Effector memory CD8-positive, alpha-beta T cell (primary cell): ENCODE measurements at regions not wholly inside any gene's neighbourhood (a gene's known extent, or its start where the extent isn't known, plus 50 kb on each side); places are given as distances from the start of the nearest gene placed in this dataset.
"Not testable (repeated sequence)": the region's sequence is repeated elsewhere in the genome, so short reads cannot be mapped to it uniquely, and the experiment has no call there.

Source experiments
- ATAC-seq: fragments of 150-1000 bp; cut with Tn5 transposase; replicated peaks from 2 replicates; pipeline ENCODE4 v1.10.0; 2021; ENCODE audit warnings: mild to moderate bottlenecking, moderate library complexity
- DNase-seq, 3 experiments: peaks; one replicate each; pipeline ENCODE4 v3.0.0; 2021
- H3K27ac Mint-ChIP-seq, 2 donors: one replicate each; pipeline ENCODE4 v1.8.0; 2022; ENCODE audit warnings: mild to moderate bottlenecking in 2 of 2, mixed read lengths in 2 of 2, moderate library complexity in 2 of 2
- H3K27me3 Mint-ChIP-seq, 2 donors: one replicate each; pipeline ENCODE4 v1.8.0; 2022; ENCODE audit warnings: mixed read lengths in 2 of 2
- H3K36me3 Mint-ChIP-seq: one replicate; pipeline ENCODE4 v1.8.0; 2022; ENCODE audit warnings: mild to moderate bottlenecking, moderate library complexity, mixed read lengths; ENCODE audit not compliant: insufficient read depth
- H3K4me1 Mint-ChIP-seq, 2 donors: one replicate each; pipeline ENCODE4 v1.8.0; 2022; ENCODE audit warnings: low read depth in 2 of 2, mixed read lengths in 2 of 2
- H3K4me3 Mint-ChIP-seq, 2 donors: one replicate each; pipeline ENCODE4 v1.8.0; 2022; ENCODE audit warnings: mild to moderate bottlenecking in 2 of 2, mixed read lengths in 2 of 2, moderate library complexity in 2 of 2
- H3K9me3 Mint-ChIP-seq, 2 donors: one replicate each; pipeline ENCODE4 v1.8.0; 2022; ENCODE audit warnings: mixed read lengths in 2 of 2

GRCh38 chr15:53210653-53211052, 420.5 kb upstream of the ONECUT1 start:
- H3K4me1 Mint-ChIP-seq, result no peaks in the 10 kb centered on the region
- DNase-seq, result no peak
- H3K4me3 Mint-ChIP-seq, result no peak overlapping the region
- no peak for ATAC-seq
- no peaks in the 10 kb centered on the region for H3K36me3 Mint-ChIP-seq
- H3K9me3 Mint-ChIP-seq, result peaks cover 0 to 3% of the 10 kb centered on the region in 2 donors
- no peaks in the 10 kb centered on the region for H3K27me3 Mint-ChIP-seq
- no peak overlapping the region for H3K27ac Mint-ChIP-seq

DNA sequence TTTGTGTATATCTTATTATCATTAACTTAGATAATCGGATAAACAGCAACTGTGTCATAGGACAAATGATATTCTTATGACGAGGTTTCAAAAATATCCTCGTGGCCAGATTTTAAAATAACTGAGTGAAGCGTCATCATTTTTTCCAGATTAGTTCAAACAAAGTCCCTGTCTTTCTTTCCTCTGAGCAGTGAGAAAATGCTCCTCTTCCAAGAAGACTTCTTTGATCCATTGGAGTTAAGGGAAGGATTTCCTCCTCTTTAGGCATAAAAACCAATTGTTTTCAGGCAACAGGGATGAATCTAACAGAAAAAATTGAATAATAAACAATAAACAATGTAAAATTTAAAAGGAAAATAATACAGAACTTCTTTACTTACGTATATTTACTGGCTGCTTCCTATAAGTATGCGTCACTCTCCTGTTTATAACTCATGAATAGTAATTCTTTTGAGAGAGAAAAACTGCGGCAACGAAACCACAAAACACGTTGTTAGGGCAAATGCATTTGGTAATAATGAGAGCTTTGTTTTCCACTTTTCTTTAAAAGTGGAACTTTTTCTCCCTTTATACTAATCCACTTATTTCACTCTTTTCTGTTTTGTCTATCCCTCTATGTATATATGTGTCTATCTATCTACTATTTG, 419.4 kb upstream of the ONECUT1 start:
- H3K4me1 Mint-ChIP-seq, result no peaks in the 10 kb centered on the region
- DNase-seq, result no peak
- no peaks in the 10 kb centered on the region for H3K27me3 Mint-ChIP-seq
- no peak overlapping the region for H3K27ac Mint-ChIP-seq
- no peak overlapping the region for H3K4me3 Mint-ChIP-seq
- peaks cover 0 to 4% of the 10 kb centered on the region in 2 donors for H3K9me3 Mint-ChIP-seq
- H3K36me3 Mint-ChIP-seq, result no peaks in the 10 kb centered on the region
- no peak for ATAC-seq

DNA sequence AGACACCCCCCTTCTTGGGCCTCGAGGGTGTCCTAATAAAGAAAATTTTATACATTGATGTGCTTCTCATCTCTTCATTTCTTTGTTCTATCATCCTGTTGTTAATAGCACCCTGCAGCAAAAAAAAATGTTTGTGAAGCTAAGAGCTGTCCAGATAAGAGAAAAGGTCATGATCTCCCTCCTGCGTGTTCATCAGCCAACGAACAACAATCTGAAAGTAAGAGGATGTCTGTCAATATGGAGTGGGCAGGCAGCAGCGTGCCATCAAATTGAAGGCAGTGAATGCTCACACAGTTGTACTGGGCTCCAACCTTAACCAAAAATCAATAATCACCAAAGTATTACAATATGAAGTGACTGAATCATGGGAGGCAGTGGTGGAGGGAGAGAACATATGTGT, 418.6 kb upstream of the ONECUT1 start:
- Mint-ChIP-seq H3K36me3 (no peaks in the 10 kb centered on the region), H3K4me1 (no peaks in the 10 kb centered on the region), H3K9me3 (peaks cover 4 to 7% of the 10 kb centered on the region in 2 donors), H3K27ac (no peak overlapping the region), H3K4me3 (no peak overlapping the region), H3K27me3 (peaks cover 0 to 6% of the 10 kb centered on the region in 2 donors)
- DNase-seq, result no peak
- no peak for ATAC-seq

- no peak overlapping the region for H3K27ac Mint-ChIP-seq
- no peak for DNase-seq
- no peaks in the 10 kb centered on the region for H3K4me1 Mint-ChIP-seq
These were observed 413.3 kb upstream of the ONECUT1 start for GRCh38 chr15:53203454-53203853.

GRCh38 chr15:53202876-53203275, 412.7 kb upstream of the ONECUT1 start:
- H3K27ac Mint-ChIP-seq, result no peak overlapping the region
- H3K36me3 Mint-ChIP-seq, result no peaks in the 10 kb centered on the region
- no peaks in the 10 kb centered on the region for H3K4me1 Mint-ChIP-seq
- no peak overlapping the region for H3K4me3 Mint-ChIP-seq
- ATAC-seq (no peak), DNase-seq (no peak)
- H3K9me3 Mint-ChIP-seq, result peaks cover 4 to 7% of the 10 kb centered on the region in 2 donors
- peaks cover 7 to 16% of the 10 kb centered on the region in 2 donors for H3K27me3 Mint-ChIP-seq

More at GRCh38 chr15:53203454-53203853, 413.3 kb upstream of the ONECUT1 start:
- no peaks in the 10 kb centered on the region for H3K36me3 Mint-ChIP-seq
- no peak overlapping the region for H3K4me3 Mint-ChIP-seq
- H3K9me3 Mint-ChIP-seq, result peaks cover 4 to 7% of the 10 kb centered on the region in 2 donors
- H3K27me3 Mint-ChIP-seq, result peaks cover 7 to 10% of the 10 kb centered on the region in 2 donors
- ATAC-seq, result no peak

- Mint-ChIP-seq H3K4me1 (peaks cover 0 to 3% of the 10 kb centered on the region in 2 donors), H3K4me3 (no peak overlapping the region), H3K36me3 (no peaks in the 10 kb centered on the region), H3K27ac (no peak overlapping the region), H3K9me3 (peaks cover 3 to 4% of the 10 kb centered on the region in 2 donors), H3K27me3 (peaks cover 0 to 29% of the 10 kb centered on the region in 2 donors)
- DNase-seq (no peak), ATAC-seq (no peak)
These were observed 407.3 kb upstream of the ONECUT1 start for GRCh38 chr15:53197426-53197839.

DNA sequence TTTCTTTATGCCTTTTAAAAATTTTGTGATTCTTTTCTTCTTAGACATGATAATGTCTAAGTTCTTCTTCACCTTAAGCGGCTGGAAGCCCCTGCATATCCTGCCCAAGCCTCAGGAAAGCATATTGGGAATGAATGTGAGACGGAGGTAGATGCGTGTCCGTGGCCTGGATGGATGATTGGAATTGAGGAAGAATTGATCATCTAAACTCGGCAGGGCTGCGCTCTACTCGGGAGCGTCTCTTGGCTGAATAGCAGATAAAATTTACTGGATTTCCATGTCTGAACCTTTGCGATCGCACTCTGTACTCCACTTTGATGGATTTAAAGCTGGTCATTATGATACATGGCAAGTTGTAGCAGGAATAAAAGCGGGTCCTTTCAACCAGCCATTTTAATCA, 406.7 kb upstream of the ONECUT1 start:
- no peak for DNase-seq
- Mint-ChIP-seq H3K27me3 (peaks cover 0 to 29% of the 10 kb centered on the region in 2 donors), H3K4me3 (no peak overlapping the region), H3K27ac (no peak overlapping the region), H3K9me3 (peaks cover 4 to 8% of the 10 kb centered on the region in 2 donors), H3K36me3 (no peaks in the 10 kb centered on the region), H3K4me1 (peaks cover 0 to 3% of the 10 kb centered on the region in 2 donors)
- ATAC-seq, result no peak

GRCh38 chr15:53196242-53196641, 406.1 kb upstream of the ONECUT1 start:
- Mint-ChIP-seq H3K36me3 (no peaks in the 10 kb centered on the region), H3K27me3 (peaks cover 0 to 29% of the 10 kb centered on the region in 2 donors), H3K9me3 (peaks cover 4 to 8% of the 10 kb centered on the region in 2 donors), H3K4me3 (no peak overlapping the region), H3K4me1 (peaks cover 0 to 3% of the 10 kb centered on the region in 2 donors), H3K27ac (no peak overlapping the region)
- DNase-seq (no peak), ATAC-seq (no peak)

- no peak for DNase-seq
- Mint-ChIP-seq H3K36me3 (no peaks in the 10 kb centered on the region), H3K4me3 (no peak overlapping the region), H3K27ac (no peak overlapping the region), H3K9me3 (peaks cover 6 to 13% of the 10 kb centered on the region in 2 donors), H3K4me1 (peaks cover 0 to 3% of the 10 kb centered on the region in 2 donors), H3K27me3 (peaks cover 0 to 16% of the 10 kb centered on the region in 2 donors)
- no peak for ATAC-seq
These were observed 403.0 kb upstream of the ONECUT1 start for GRCh38 chr15:53193149-53193548.

DNA sequence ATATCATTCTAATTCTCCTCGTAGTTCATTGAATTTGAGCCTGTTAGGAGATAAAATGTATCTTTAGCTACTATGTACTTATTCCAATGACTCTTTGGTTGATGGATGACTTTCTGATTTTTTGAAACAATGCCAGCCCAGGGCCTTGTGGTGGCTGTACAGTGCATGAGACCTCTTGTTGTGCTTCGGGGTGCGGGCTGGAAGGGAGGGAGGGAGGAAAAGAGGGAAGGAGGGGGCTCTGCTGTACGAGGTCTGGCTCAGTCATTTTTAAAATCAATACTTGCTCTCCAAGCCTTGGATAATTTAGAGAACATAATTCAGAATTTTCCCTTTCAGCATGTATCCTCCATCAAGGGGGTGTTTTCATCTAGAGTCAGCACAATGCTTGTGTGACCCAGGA, 399.7 kb upstream of the ONECUT1 start:
- no peaks in the 10 kb centered on the region for H3K36me3 Mint-ChIP-seq
- no peaks in the 10 kb centered on the region for H3K4me1 Mint-ChIP-seq
- ATAC-seq (no peak), DNase-seq (no peak)
- no peak overlapping the region for H3K27ac Mint-ChIP-seq
- peaks cover 7 to 13% of the 10 kb centered on the region in 2 donors for H3K9me3 Mint-ChIP-seq
- H3K27me3 Mint-ChIP-seq, result no peaks in the 10 kb centered on the region
- no peak overlapping the region for H3K4me3 Mint-ChIP-seq

DNA sequence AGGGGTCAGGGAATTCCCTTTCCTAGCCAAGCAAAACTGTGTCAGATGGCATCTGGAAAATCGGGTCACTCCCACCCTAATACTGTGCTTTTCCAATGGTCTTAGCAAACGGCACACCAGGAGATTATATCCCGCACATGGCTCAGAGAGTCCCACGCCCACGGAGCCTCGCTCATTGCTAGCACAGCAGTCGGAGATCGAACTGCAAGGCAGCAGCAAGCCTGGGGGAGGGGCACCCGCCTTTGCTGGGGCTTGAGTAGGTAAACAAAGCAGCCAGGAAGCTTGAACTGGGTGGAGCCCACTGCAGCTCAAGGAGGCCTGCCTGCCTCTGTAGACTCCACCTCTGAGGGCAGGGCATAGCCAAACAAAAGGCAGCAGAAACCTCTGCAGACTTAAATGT, 393.3 kb upstream of the ONECUT1 start:
- not testable (repeated sequence) for H3K4me3 Mint-ChIP-seq, ATAC-seq, H3K9me3 Mint-ChIP-seq, H3K4me1 Mint-ChIP-seq, H3K36me3 Mint-ChIP-seq, DNase-seq, H3K27me3 Mint-ChIP-seq, H3K27ac Mint-ChIP-seq

GRCh38 chr15:53171571-53171970, 381.4 kb upstream of the ONECUT1 start:
- DNase-seq (no peak), ATAC-seq (no peak)
- H3K4me1 Mint-ChIP-seq, result no peaks in the 10 kb centered on the region
- H3K36me3 Mint-ChIP-seq, result peaks cover 4% of the 10 kb centered on the region
- H3K4me3 Mint-ChIP-seq, result no peak overlapping the region
- no peak overlapping the region for H3K27ac Mint-ChIP-seq
- peaks cover 0 to 9% of the 10 kb centered on the region in 2 donors for H3K27me3 Mint-ChIP-seq
- H3K9me3 Mint-ChIP-seq, result peaks cover 4 to 7% of the 10 kb centered on the region in 2 donors

GRCh38 chr15:53166684-53167201, 376.6 kb upstream of the ONECUT1 start:
- H3K4me1 Mint-ChIP-seq, result no peaks in the 10 kb centered on the region
- peaks cover 7 to 11% of the 10 kb centered on the region in 2 donors for H3K9me3 Mint-ChIP-seq
- H3K27ac Mint-ChIP-seq, result no peak overlapping the region
- H3K27me3 Mint-ChIP-seq, result no peaks in the 10 kb centered on the region
- ATAC-seq (no peak), DNase-seq (no peak)
- H3K4me3 Mint-ChIP-seq, result no peak overlapping the region
- H3K36me3 Mint-ChIP-seq, result peaks cover 4% of the 10 kb centered on the region

DNA sequence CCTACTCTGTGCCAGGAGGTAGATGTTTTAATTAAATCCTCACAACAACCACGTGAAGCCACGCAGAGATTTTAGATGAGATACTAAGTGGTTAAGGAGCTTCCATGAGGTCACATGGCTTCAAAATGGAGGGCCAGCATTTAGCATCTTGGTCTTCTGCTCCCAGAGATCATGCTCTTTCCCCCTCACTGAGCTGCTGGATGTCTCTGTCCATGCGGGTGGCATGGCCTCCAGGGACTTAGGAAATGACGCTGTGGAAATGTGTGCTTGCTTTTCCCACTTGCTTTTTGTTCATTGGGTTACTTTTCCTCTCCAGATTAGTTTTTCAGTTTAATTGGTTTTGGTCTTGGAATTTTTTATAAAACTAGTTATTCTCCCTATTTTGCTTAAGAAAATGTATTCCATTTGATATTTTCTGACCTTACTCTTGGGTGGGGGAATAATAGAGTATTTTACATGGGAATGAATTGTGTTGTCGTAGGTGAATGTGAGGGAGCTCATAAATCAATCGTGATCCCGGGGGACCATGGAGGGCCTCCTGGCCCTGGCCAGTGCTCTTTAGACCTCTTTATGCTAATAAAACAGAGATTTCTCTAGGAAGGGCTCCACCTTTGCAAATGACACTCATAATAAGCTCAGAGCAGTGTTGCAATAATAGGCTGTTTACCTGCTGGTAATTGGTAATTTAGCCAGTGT, 376.0 kb upstream of the ONECUT1 start:
- DNase-seq (no peak), ATAC-seq (no peak)
- Mint-ChIP-seq H3K9me3 (peaks cover 7 to 11% of the 10 kb centered on the region in 2 donors), H3K4me1 (no peaks in the 10 kb centered on the region), H3K27me3 (no peaks in the 10 kb centered on the region), H3K27ac (no peak overlapping the region), H3K36me3 (peaks cover 4% of the 10 kb centered on the region), H3K4me3 (no peak overlapping the region)
